ENCODE measurements at regions not wholly inside any gene's neighbourhood (a gene's known extent, or its start where the extent isn't known, plus 50 kb on each side); places are given as distances from the start of the nearest gene placed in this dataset.

DNA sequence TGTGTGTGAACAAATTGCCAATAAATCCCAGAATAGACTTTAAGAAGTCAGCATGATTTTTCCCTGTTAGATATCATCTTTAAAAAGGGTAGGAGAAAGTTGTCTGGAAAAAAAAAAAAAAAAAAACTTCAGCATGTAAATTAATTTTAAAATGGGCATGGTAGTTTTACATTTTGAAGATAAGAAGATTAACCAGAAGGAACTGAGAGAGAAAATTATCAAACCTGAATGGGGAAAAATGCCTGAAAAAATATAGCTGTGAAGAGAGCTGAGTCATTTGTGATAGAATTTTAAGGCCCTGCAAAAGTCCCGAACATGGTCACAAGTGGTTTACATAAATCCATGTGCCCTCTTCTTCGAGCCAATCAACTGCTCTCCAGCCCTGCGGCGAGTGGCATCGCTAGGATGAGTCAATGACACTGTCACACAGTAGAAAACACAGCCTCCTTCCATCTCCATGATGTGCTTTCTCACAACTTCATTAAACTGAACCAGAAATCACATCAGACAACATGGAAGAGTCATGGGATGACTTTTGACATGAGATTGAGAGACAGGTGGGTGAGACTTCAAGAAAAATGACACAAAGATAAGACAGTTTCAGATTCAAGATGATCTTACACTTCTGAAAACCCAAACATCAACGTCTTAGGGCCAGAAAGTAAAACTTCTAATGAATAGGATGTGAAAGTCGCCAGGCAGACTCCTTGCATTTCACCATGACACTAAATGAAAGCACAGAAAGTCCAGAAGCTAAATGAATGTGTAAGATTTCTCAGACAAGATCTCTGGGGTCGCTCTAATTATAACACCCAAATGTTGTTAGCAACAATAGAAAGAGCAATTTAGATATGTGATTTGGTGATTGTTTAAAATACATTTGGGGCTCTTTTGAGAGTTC is 273.0 kb upstream of the ID2 start:
- TF ChIP-seq, protein P1, sequence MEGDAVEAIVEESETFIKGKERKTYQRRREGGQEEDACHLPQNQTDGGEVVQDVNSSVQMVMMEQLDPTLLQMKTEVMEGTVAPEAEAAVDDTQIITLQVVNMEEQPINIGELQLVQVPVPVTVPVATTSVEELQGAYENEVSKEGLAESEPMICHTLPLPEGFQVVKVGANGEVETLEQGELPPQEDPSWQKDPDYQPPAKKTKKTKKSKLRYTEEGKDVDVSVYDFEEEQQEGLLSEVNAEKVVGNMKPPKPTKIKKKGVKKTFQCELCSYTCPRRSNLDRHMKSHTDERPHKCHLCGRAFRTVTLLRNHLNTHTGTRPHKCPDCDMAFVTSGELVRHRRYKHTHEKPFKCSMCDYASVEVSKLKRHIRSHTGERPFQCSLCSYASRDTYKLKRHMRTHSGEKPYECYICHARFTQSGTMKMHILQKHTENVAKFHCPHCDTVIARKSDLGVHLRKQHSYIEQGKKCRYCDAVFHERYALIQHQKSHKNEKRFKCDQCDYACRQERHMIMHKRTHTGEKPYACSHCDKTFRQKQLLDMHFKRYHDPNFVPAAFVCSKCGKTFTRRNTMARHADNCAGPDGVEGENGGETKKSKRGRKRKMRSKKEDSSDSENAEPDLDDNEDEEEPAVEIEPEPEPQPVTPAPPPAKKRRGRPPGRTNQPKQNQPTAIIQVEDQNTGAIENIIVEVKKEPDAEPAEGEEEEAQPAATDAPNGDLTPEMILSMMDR (IDR thresholded peaks at IDR 0.05) = no peak
- TF ChIP-seq EP300 (IDR thresholded peaks at IDR 0.05; ENCODE audit: low read depth) = no peak
